ENCODE measurements at regions not wholly inside any gene's neighbourhood (a gene's known extent, or its start where the extent isn't known, plus 50 kb on each side); places are given as distances from the start of the nearest gene placed in this dataset.

DNA sequence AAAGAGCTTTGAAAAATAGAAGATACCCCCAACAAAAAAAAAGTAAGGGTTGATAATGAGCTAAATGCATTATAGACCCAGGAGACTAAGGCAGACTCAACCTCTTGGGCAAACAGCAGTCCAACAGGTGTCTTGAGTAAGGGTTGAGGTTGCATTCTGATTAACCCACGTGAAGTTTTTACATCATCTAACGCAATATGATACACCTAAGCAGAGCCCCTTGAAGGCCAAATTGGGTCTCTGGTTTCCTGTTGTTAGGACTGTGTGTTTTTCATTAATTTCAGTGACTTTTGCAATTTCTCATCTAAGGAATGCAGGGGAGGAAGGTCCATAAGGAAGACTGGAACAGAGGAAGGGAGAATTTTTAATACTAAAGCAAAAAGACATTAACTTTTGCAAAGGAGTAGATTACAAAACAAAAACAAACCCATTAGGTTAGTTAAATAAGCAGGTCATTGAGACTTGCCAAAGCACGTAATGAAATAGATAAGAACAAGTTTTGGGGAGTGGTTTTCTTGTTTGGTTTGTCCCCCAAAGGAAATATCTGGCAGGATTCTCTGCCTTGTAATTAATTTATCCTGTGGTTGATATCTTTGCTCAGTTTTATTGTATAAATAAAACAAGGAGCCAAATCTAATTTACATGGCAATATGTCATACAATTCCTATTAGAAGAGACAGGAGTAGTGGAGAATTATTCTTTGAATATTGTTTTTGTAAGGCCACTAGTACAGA lies 244.3 kb downstream of the ETAA1 start:
- TF ChIP-seq, protein P1, sequence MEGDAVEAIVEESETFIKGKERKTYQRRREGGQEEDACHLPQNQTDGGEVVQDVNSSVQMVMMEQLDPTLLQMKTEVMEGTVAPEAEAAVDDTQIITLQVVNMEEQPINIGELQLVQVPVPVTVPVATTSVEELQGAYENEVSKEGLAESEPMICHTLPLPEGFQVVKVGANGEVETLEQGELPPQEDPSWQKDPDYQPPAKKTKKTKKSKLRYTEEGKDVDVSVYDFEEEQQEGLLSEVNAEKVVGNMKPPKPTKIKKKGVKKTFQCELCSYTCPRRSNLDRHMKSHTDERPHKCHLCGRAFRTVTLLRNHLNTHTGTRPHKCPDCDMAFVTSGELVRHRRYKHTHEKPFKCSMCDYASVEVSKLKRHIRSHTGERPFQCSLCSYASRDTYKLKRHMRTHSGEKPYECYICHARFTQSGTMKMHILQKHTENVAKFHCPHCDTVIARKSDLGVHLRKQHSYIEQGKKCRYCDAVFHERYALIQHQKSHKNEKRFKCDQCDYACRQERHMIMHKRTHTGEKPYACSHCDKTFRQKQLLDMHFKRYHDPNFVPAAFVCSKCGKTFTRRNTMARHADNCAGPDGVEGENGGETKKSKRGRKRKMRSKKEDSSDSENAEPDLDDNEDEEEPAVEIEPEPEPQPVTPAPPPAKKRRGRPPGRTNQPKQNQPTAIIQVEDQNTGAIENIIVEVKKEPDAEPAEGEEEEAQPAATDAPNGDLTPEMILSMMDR (IDR thresholded peaks at IDR 0.05; ENCODE audit: insufficient read depth, low read length, poor library complexity, severe bottlenecking): no peak
- H3K27me3 ChIP-seq (ENCODE audit: control insufficient read depth, insufficient read depth, low read length): no peaks in the 10 kb centered on the region
- DNase-seq (ENCODE audit: low read depth): no peak
- no peaks in the 10 kb centered on the region for H3K36me3 ChIP-seq (ENCODE audit: control insufficient read depth, insufficient read depth, low read length)
- H3K4me3 ChIP-seq (ENCODE audit: low read depth, low read length): no peak overlapping the region

DNA sequence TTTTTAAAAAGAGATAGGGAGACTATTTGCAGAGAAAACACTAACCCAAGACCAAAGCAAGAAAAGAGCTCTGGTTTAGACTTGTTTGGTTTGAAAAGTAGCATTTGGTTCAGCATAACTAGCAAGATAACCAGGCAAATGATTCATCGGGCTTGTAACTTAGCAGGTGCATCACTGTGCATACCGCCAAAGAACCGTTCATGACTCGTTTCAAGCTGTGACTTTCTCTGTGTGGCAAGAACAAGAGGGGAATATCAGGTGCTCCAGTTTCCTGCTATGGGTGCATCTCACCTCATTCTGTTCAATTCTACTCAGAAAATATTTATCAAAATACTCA lies 244.9 kb downstream of the ETAA1 start:
- TF ChIP-seq, protein P1 (IDR thresholded peaks at IDR 0.05; ENCODE audit: insufficient read depth, low read length, poor library complexity, severe bottlenecking): no peak
- Histone ChIP-seq H3K4me3 (ENCODE audit: low read depth, low read length) (no peak overlapping the region), H3K27me3 (ENCODE audit: control insufficient read depth, insufficient read depth, low read length) (no peaks in the 10 kb centered on the region), H3K36me3 (ENCODE audit: control insufficient read depth, insufficient read depth, low read length) (no peaks in the 10 kb centered on the region)
- no peak for DNase-seq (ENCODE audit: low read depth)

DNA sequence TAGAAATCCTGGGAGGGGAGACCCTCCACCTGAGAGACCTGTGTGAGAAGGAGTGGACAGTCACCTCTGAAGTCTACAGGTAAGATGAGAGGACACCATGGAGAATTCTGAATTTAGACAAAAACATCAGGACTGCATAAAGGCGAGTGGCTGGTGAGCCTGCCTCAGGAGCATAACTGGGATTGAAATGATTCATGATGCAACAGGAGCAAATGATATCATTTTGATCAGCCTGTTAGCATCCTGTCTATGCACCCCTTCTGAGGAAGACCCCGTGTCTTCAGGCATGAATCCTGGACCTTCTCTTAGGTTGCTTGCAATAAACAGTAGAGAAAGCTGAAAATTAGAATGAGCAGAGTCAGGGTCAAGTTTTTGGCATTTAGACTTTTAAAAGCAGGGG lies 245.8 kb downstream of the ETAA1 start:
- Histone ChIP-seq H3K36me3 (ENCODE audit: control insufficient read depth, insufficient read depth, low read length) (no peaks in the 10 kb centered on the region), H3K4me3 (ENCODE audit: low read depth, low read length) (no peak overlapping the region), H3K27me3 (ENCODE audit: control insufficient read depth, insufficient read depth, low read length) (no peaks in the 10 kb centered on the region)
- TF ChIP-seq, protein P1 (IDR thresholded peaks at IDR 0.05; ENCODE audit: insufficient read depth, low read length, poor library complexity, severe bottlenecking): no peak
- no peak for DNase-seq (ENCODE audit: low read depth)

DNA sequence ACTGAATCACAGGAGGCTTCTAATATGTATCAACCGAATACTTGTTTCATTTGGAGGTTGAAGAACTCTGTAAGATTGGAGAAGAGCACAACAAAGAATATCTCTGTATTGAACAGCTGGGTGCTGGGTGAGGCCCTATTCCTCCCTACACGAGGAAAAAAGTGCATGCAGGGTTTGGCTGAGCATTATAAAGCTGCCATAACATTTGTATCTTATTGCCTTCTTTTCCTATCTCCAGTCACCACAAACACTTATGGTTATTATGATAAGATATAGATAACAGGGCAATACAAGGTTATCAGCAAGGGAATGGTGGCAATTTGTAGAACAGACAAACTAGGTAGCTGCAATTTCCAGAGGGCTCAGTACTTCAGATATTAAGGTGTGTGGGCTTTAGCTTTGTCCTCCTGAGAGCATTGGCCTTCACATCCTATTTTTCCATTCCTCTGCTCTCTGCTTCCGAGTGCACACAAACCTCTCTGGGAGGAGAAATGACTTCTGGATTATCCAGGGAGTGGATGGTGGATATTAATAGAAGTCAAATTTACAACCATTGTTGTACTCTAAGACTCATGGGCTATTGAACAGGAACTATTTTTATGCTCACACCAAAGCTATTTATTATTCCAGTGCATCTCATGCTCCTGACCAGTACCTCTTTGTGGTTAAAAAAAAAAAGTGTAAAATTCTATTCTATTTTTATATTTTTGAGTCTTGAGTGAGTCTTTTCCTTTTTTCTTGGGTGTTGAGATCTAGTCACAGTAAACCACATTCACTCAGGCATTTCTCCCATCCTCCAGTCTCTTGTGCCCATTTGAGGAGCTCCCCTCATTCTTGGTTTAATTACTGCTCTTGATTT lies 248.4 kb downstream of the ETAA1 start:
- TF ChIP-seq, protein P1 (IDR thresholded peaks at IDR 0.05; ENCODE audit: insufficient read depth, low read length, poor library complexity, severe bottlenecking): no peak
- Histone ChIP-seq H3K4me3 (ENCODE audit: low read depth, low read length) (no peak overlapping the region), H3K36me3 (ENCODE audit: control insufficient read depth, insufficient read depth, low read length) (no peaks in the 10 kb centered on the region), H3K27me3 (ENCODE audit: control insufficient read depth, insufficient read depth, low read length) (no peaks in the 10 kb centered on the region)
- DNase-seq (ENCODE audit: low read depth): no peak

DNA sequence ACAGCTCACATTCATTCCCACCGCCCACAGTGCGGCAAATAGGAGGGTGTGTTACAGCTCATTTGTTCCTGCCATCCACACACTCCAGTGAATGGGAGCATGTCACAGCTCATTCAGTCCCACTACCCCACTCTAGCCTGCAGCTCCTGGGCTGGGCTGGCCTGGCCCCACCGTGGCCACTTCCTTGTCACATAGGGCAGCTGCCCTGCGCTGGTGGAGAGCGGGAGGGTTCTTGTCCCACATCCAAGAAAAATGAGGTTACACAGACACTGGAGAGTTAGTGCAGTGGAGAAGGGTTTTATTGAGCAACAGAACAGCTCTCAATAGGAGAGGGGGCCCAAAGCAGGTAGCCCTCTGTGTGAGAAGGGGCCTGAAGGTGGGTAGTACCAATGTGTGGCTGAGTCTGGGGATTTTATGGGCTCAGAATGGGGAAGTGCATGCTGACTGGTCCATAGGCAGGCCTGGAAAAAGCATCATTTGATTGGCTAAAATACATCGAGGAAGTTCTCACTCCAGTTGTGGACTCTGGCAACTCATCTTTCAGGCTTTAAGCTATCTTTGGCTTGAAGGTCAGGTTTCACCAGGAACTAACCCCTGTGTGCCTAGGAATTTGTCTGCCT lies 249.7 kb downstream of the ETAA1 start:
- DNase-seq (ENCODE audit: low read depth): no peak

More for the DNA sequence above, 249.7 kb downstream of the ETAA1 start:
- no peaks in the 10 kb centered on the region for H3K27me3 ChIP-seq (ENCODE audit: control insufficient read depth, insufficient read depth, low read length)
- no peak overlapping the region for H3K4me3 ChIP-seq (ENCODE audit: low read depth, low read length)
- TF ChIP-seq, protein P1 (IDR thresholded peaks at IDR 0.05; ENCODE audit: insufficient read depth, low read length, poor library complexity, severe bottlenecking): no peak
- H3K36me3 ChIP-seq (ENCODE audit: control insufficient read depth, insufficient read depth, low read length): no peaks in the 10 kb centered on the region
